H9 (cell line): ENCODE measurements at regions not wholly inside any gene's neighbourhood (a gene's known extent, or its start where the extent isn't known, plus 50 kb on each side); places are given as distances from the start of the nearest gene placed in this dataset.

Source experiments
- DNase-seq: peaks from one replicate; pipeline ENCODE4 v3.0.0-alpha.2; 2017
- H2AFZ ChIP-seq: one replicate; pipeline ENCODE4 v1.6.1; 2013; ENCODE audit warnings: mild to moderate bottlenecking, low read length, control low read depth, moderate library complexity
- H2AK5ac ChIP-seq: 2 replicates; pipeline ENCODE4 v1.6.1; 2013; ENCODE audit warnings: low read length, control low read depth, mixed read lengths; ENCODE audit not compliant: insufficient read length
- H2BK120ac ChIP-seq: one replicate; pipeline ENCODE4 v1.6.1; 2013; ENCODE audit warnings: low read depth, mild to moderate bottlenecking, low read length, control low read depth, inconsistent platforms; ENCODE audit not compliant: poor library complexity, severe bottlenecking
- H2BK12ac ChIP-seq: 2 replicates; pipeline ENCODE4 v1.6.1; 2013; ENCODE audit warnings: low read length, control low read depth, mixed read lengths, low read depth; ENCODE audit not compliant: insufficient read length
- H2BK15ac ChIP-seq: 2 replicates; pipeline ENCODE4 v1.6.1; 2013; ENCODE audit warnings: low read depth, low read length, control low read depth
- H2BK20ac ChIP-seq: one replicate; pipeline ENCODE4 v1.6.1; 2013; ENCODE audit warnings: low read depth, mild to moderate bottlenecking, low read length, control low read depth, inconsistent platforms; ENCODE audit not compliant: poor library complexity, severe bottlenecking
- H2BK5ac ChIP-seq: 2 replicates; pipeline ENCODE4 v1.6.1; 2013; ENCODE audit warnings: low read length, control low read depth, mixed read lengths; ENCODE audit not compliant: insufficient read length
- H3K14ac ChIP-seq: 2 replicates; pipeline ENCODE4 v1.6.1; 2013; ENCODE audit warnings: low read length, control low read depth; ENCODE audit not compliant: insufficient read depth
- H3K18ac ChIP-seq: 2 replicates; pipeline ENCODE4 v1.6.1; 2013; ENCODE audit warnings: low read depth, mild to moderate bottlenecking, mixed read lengths, low read length, control low read depth; ENCODE audit not compliant: insufficient read length
- H3K23ac ChIP-seq: 2 replicates; pipeline ENCODE4 v1.6.1; 2013; ENCODE audit warnings: low read length, control low read depth, mixed read lengths, low read depth; ENCODE audit not compliant: insufficient read length
- H3K23me2 ChIP-seq: 2 replicates; pipeline ENCODE4 v1.6.1; 2013; ENCODE audit warnings: low read depth, mild to moderate bottlenecking, mixed read lengths, low read length, control low read depth; ENCODE audit not compliant: insufficient read length, poor library complexity, severe bottlenecking
- H3K27ac ChIP-seq: 2 replicates; pipeline ENCODE4 v1.5.1; 2013; ENCODE audit warnings: low read length, control low read depth, mixed read lengths, low read depth; ENCODE audit not compliant: insufficient read length
- H3K27me3 ChIP-seq: 2 replicates; pipeline ENCODE4 v1.6.1; 2013; ENCODE audit warnings: low read length, control low read depth, inconsistent platforms; ENCODE audit not compliant: insufficient read depth
- H3K4ac ChIP-seq: 2 replicates; pipeline ENCODE4 v1.6.1; 2013; ENCODE audit warnings: low read depth, mild to moderate bottlenecking, control low read depth, inconsistent platforms, low read length, moderate library complexity
- H3K4me1 ChIP-seq: 2 replicates; pipeline ENCODE4 v1.6.1; 2013; ENCODE audit warnings: low read length, control low read depth, inconsistent platforms; ENCODE audit not compliant: insufficient read depth
- H3K4me2 ChIP-seq: 2 replicates; pipeline ENCODE4 v1.6.1; 2013; ENCODE audit warnings: low read length, control low read depth, mixed read lengths; ENCODE audit not compliant: insufficient read length, insufficient read depth
- H3K56ac ChIP-seq: 2 replicates; pipeline ENCODE4 v1.6.1; 2013; ENCODE audit warnings: low read depth, mild to moderate bottlenecking, mixed read lengths, low read length, control low read depth; ENCODE audit not compliant: insufficient read length
- H3K79me1 ChIP-seq: 2 replicates; pipeline ENCODE4 v1.6.1; 2013; ENCODE audit warnings: low read depth, mild to moderate bottlenecking, moderate library complexity, low read length, control low read depth, inconsistent platforms; ENCODE audit not compliant: insufficient read depth, poor library complexity, severe bottlenecking
- H3K79me2 ChIP-seq: 2 replicates; pipeline ENCODE4 v1.6.1; 2013; ENCODE audit warnings: low read length, control low read depth, inconsistent platforms; ENCODE audit not compliant: insufficient read depth
- H3K9ac ChIP-seq: 2 replicates; pipeline ENCODE4 v1.6.1; 2013; ENCODE audit warnings: low read length, control low read depth, mixed read lengths; ENCODE audit not compliant: insufficient read length; ENCODE audit errors: extremely low read depth
- H3K9me3 ChIP-seq: one replicate; pipeline ENCODE4 v1.6.1; 2013; ENCODE audit warnings: low read depth, low read length, inconsistent platforms; ENCODE audit not compliant: control insufficient read depth
- H3T11ph ChIP-seq: one replicate; pipeline ENCODE4 v1.6.1; 2013; ENCODE audit warnings: mild to moderate bottlenecking, low read length, control low read depth, inconsistent platforms
- H4K20me1 ChIP-seq: one replicate; pipeline ENCODE4 v1.6.1; 2013; ENCODE audit not compliant: control insufficient read depth, insufficient read length, insufficient read depth
- H4K5ac ChIP-seq: 2 replicates; pipeline ENCODE4 v1.6.1; 2013; ENCODE audit warnings: low read depth, mild to moderate bottlenecking, mixed read lengths, low read length, control low read depth; ENCODE audit not compliant: insufficient read length
- H4K8ac ChIP-seq: replicated peaks from 2 replicates; pipeline ENCODE4 v1.6.1; 2013; ENCODE audit warnings: low read length, control low read depth, mixed read lengths, low read depth; ENCODE audit not compliant: insufficient read length
- H4K91ac ChIP-seq: 2 replicates; pipeline ENCODE4 v1.6.1; 2013; ENCODE audit warnings: low read depth, mild to moderate bottlenecking, moderate library complexity, mixed read lengths, low read length, control low read depth; ENCODE audit not compliant: insufficient read length
- H3K27ac Mint-ChIP-seq, 3 experiments: 2 replicates in 2 of 3; 3 replicates in 1 of 3; pipeline ENCODE4 v1.8.0; 2020 to 2021; ENCODE audit warnings: mixed read lengths in 3 of 3, mild to moderate bottlenecking in 1 of 3, moderate library complexity in 1 of 3
- H3K27me3 Mint-ChIP-seq: 2 replicates; pipeline ENCODE4 v1.8.0; 2021; ENCODE audit warnings: low read depth, mild to moderate bottlenecking, moderate library complexity, mixed read lengths
- H3K36me3 Mint-ChIP-seq, 3 experiments: 2 replicates in 2 of 3; 3 replicates in 1 of 3; pipeline ENCODE4 v1.8.0; 2020 to 2021; ENCODE audit warnings: low read depth in 3 of 3, mixed read lengths in 3 of 3; ENCODE audit not compliant: insufficient read depth in 1 of 3
- H3K4me1 Mint-ChIP-seq, 2 experiments: 2 replicates each; pipeline ENCODE4 v1.8.0; 2020; ENCODE audit warnings: mixed read lengths in 2 of 2
- H3K4me3 Mint-ChIP-seq, 2 experiments: 2 replicates in 1 of 2; 3 replicates in 1 of 2; pipeline ENCODE4 v1.8.0; 2020 to 2021; ENCODE audit warnings: mild to moderate bottlenecking in 2 of 2, mixed read lengths in 2 of 2, moderate library complexity in 1 of 2
- H3K9me3 Mint-ChIP-seq, 2 experiments: 2 replicates in 1 of 2; 3 replicates in 1 of 2; pipeline ENCODE4 v1.8.0; 2020; ENCODE audit warnings: mild to moderate bottlenecking in 2 of 2, mixed read lengths in 2 of 2, moderate library complexity in 1 of 2
- CTCF ChIP-seq: fragments of 200-600 bp; sonication (generic); conservative IDR thresholded peaks from 3 replicates; pipeline ENCODE4 v1.8.0; 2021; ENCODE audit warnings: antibody characterized with exemption, mild to moderate bottlenecking
- WGBS: extraction: QIAGEN DNeasy Blood & Tissue Kit; methylation state at CpG from one replicate; pipeline ENCODE4 v1.1.7; 2013; ENCODE audit warnings: missing lambda C conversion rate, low lambda C conversion rate, mixed read lengths; ENCODE audit not compliant: insufficient read length; ENCODE audit errors: extremely low coverage; 5-methylcytosine and 5-hydroxymethylcytosine counted together

GRCh38 chr5:171660434-171660833, 125.2 kb upstream of the SMIM23 start:
- Histone ChIP-seq H4K5ac (no peak overlapping the region), H3T11ph (no peak overlapping the region), H3K23me2 (no peaks in the 10 kb centered on the region), H2BK15ac (no peak overlapping the region), H2BK12ac (no peak overlapping the region), H4K91ac (no peak overlapping the region), H2BK20ac (no peak overlapping the region), H3K23ac (no peak overlapping the region), H3K9ac (no peak overlapping the region), H2BK5ac (no peak overlapping the region), H3K9me3 (no peaks in the 10 kb centered on the region), H3K27me3 (no peaks in the 10 kb centered on the region), H3K56ac (no peak overlapping the region), H3K4me2 (no peak overlapping the region), H3K4ac (no peak overlapping the region), H3K14ac (no peak overlapping the region; the same call in 1 of the 2 replicates), H3K79me1 (no peaks in the 10 kb centered on the region), H3K18ac (no peak overlapping the region), H2BK120ac (no peak overlapping the region), H3K4me1 (no peaks in the 10 kb centered on the region), H3K79me2 (no peaks in the 10 kb centered on the region), H3K27ac (no peak overlapping the region), H2AK5ac (no peak overlapping the region), H4K8ac (no peak overlapping the region), H4K20me1 (no peaks in the 10 kb centered on the region), H2AFZ (no peak overlapping the region)
- H3K36me3 Mint-ChIP-seq = no peaks in the 10 kb centered on the region
- no peaks in the 10 kb centered on the region; the same call in 1 of the 2 replicates for H3K27me3 Mint-ChIP-seq
- no peak overlapping the region for H3K4me3 Mint-ChIP-seq
- peaks cover 0 to 3% of the 10 kb centered on the region in 2 experiments; a peak in 1 of 4 replicates for H3K4me1 Mint-ChIP-seq
- no peak for DNase-seq
- H3K9me3 Mint-ChIP-seq = no peaks in the 10 kb centered on the region
- no peak overlapping the region; a peak in 2 of 7 replicates for H3K27ac Mint-ChIP-seq
- no peak for TF ChIP-seq CTCF
- no CpG with 5 or more reads among the region's 9 CpGs for WGBS
